Lower lobe of right lung (tissue), 2 donors: ENCODE measurements at regions not wholly inside any gene's neighbourhood (a gene's known extent, or its start where the extent isn't known, plus 50 kb on each side); places are given as distances from the start of the nearest gene placed in this dataset.

ENCODE experiments used
- ATAC-seq, 2 donors: fragments of 200-7000 bp; cut with Tn5 transposase; one replicate each; pipeline ENCODE4 v1.9.1; 2020 to 2022; ENCODE audit warnings: mild to moderate bottlenecking in 2 of 2, moderate library complexity in 2 of 2
- DNase-seq: peaks from one replicate; pipeline ENCODE4 v3.0.0-alpha.2; 2020
- H3K27ac ChIP-seq: fragments of 200-600 bp; one replicate; pipeline ENCODE4 v1.8.0; 2022
- H3K27me3 ChIP-seq: fragments of 200-600 bp; one replicate; pipeline ENCODE4 v1.8.0; 2022; ENCODE audit warnings: low read depth
- H3K36me3 ChIP-seq: fragments of 200-600 bp; one replicate; pipeline ENCODE4 v1.8.0; 2022; ENCODE audit warnings: mild to moderate bottlenecking
- H3K4me1 ChIP-seq: fragments of 200-600 bp; one replicate; pipeline ENCODE4 v1.8.0; 2022
- H3K4me3 ChIP-seq: fragments of 200-600 bp; one replicate; pipeline ENCODE4 v1.8.0; 2022; ENCODE audit warnings: mild to moderate bottlenecking
- H3K9me3 ChIP-seq: fragments of 200-600 bp; one replicate; pipeline ENCODE4 v1.8.0; 2022
- intact Hi-C: fragments of 100-400 bp; cut with DNase I; formaldehyde crosslinking; loops from one replicate; pipeline ENCODE4 v1.11.0; 2022
- TF ChIP-seq, protein P1 (sequence below): fragments of 200-600 bp; IDR thresholded peaks from one replicate; pipeline ENCODE4 v1.8.0; 2022; ENCODE audit warnings: antibody characterized with exemption, mild to moderate bottlenecking
- donor health status: DM: no; HTN: yes; CAD: no; lungs with severe emphysema.

DNA sequence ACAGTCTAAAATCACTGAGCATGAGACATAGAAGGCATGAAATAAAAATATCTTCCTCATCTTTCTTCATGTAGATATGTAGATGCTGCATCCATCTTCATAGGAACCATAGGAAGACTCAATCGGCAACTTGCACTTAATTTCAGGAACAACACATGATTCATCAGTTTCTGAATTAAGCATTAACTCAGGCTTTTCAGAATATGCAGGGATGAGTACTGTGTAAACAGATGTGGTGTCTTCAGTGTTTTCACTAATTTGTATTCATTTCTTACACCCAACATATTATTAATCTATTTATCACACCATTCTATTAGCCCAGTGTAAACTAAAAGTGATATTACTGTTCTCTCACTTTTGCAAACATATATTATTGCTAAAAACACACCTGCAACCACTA is 305.9 kb upstream of the DAB2 start:
- H3K4me1 ChIP-seq, result no peaks in the 10 kb centered on the region
- ATAC-seq (no peak), DNase-seq (no peak)
- no peaks in the 10 kb centered on the region for H3K36me3 ChIP-seq
- no peak overlapping the region for H3K27ac ChIP-seq
- H3K9me3 ChIP-seq, result no peaks in the 10 kb centered on the region
- TF ChIP-seq, protein P1, sequence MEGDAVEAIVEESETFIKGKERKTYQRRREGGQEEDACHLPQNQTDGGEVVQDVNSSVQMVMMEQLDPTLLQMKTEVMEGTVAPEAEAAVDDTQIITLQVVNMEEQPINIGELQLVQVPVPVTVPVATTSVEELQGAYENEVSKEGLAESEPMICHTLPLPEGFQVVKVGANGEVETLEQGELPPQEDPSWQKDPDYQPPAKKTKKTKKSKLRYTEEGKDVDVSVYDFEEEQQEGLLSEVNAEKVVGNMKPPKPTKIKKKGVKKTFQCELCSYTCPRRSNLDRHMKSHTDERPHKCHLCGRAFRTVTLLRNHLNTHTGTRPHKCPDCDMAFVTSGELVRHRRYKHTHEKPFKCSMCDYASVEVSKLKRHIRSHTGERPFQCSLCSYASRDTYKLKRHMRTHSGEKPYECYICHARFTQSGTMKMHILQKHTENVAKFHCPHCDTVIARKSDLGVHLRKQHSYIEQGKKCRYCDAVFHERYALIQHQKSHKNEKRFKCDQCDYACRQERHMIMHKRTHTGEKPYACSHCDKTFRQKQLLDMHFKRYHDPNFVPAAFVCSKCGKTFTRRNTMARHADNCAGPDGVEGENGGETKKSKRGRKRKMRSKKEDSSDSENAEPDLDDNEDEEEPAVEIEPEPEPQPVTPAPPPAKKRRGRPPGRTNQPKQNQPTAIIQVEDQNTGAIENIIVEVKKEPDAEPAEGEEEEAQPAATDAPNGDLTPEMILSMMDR, result no peak
- no peak overlapping the region for H3K4me3 ChIP-seq
- intact Hi-C loops, result no loop called here
- no peaks in the 10 kb centered on the region for H3K27me3 ChIP-seq

DNA sequence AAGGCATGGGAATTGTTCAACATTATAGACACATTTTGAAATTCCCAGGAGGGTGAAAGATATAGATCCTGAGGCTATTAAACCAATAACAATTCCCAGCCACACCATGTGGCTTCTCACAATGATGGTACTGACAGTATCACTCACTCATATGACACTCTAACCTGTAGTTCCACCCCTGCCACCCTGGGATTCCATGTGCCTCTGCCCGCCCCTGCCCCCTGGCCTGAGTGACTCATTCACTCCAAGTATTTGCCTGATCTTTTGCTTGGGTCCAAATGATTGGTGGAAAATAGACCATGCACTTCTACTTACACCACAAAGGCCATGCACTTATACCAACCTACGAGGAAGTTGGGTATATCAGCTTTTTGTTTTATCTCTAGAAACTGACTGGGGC is 305.2 kb upstream of the DAB2 start:
- DNase-seq (no peak), ATAC-seq (no peak)
- Histone ChIP-seq H3K36me3 (no peaks in the 10 kb centered on the region), H3K4me1 (no peaks in the 10 kb centered on the region), H3K27me3 (no peaks in the 10 kb centered on the region), H3K27ac (no peak overlapping the region), H3K4me3 (no peak overlapping the region), H3K9me3 (no peaks in the 10 kb centered on the region)
- intact Hi-C loops, result no loop called here
- TF ChIP-seq, protein P1, result no peak

DNA sequence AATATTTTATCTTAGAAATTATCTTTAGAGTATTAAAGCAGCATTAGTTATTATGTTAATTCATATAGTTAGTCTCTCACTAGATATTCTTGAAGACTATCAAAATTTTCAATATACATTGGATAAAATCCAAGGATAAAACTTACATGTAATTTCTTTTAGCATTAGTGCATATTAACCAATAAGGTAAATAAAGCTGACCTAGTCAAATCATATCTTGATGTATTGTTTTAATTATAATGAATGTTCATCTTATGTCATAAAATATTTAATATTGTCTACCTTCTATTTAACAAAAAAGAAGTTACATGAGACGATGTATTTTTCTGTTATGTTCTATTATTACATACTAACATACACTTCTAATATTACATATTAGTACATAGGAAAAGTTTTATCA is 301.7 kb upstream of the DAB2 start:
- TF ChIP-seq, protein P1, result no peak
- intact Hi-C loops, result no loop called here
- no peaks in the 10 kb centered on the region for H3K4me1 ChIP-seq
- H3K36me3 ChIP-seq, result no peaks in the 10 kb centered on the region
- H3K9me3 ChIP-seq, result no peaks in the 10 kb centered on the region
- H3K27me3 ChIP-seq, result no peaks in the 10 kb centered on the region
- DNase-seq (no peak), ATAC-seq (no peak)
- no peak overlapping the region for H3K4me3 ChIP-seq
- no peak overlapping the region for H3K27ac ChIP-seq

DNA sequence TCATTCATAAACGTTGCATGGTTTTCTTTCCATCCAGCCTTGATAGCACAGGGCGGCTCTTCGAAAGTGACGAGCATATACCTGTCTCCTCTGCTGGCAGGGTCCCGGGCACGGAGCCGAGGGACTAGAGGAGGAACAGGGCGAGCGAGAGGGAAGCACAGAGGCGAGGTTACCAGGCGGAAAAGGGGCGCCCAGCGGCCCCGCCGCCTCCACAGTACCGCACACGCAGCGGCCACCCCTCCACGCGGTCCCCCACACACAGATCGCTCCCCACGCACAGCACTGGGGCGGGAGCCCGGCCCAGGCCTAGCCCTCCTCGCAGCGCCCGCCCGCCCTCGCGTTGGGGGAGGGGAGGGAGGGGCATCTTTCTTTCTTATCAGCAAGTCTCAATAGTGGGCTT is 296.6 kb upstream of the DAB2 start:
- peak in 1 of 2 donors; percentile 14 for ATAC-seq

DNA sequence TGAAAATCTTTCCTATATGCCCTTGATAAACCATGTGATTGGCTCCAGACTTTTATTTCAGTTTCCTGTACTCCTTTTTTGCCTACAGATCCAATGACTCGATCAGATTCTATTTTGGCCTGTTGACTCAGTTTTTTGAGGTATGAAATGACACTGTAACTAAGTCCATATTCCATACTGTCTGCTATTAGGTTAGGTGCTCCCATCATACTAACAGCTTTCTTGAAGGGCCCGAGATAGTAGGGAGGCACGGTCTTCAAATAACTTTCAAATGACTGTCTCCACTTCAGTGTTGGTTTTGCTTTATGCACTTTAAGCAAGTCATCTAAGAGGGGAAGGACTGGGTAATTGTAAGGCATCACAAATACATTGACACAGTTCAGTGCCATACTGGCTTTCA is 295.4 kb upstream of the DAB2 start:
- H3K4me3 ChIP-seq, result no peak overlapping the region
- no peaks in the 10 kb centered on the region for H3K36me3 ChIP-seq
- H3K9me3 ChIP-seq, result no peaks in the 10 kb centered on the region
- no peaks in the 10 kb centered on the region for H3K27me3 ChIP-seq
- DNase-seq (no peak), ATAC-seq (no peak)
- no peak overlapping the region for H3K27ac ChIP-seq
- no peaks in the 10 kb centered on the region for H3K4me1 ChIP-seq
- intact Hi-C loops, result no loop called here
- TF ChIP-seq, protein P1, result no peak

More for the DNA sequence above, 296.6 kb upstream of the DAB2 start:
- no peak overlapping the region for H3K27ac ChIP-seq
- no peaks in the 10 kb centered on the region for H3K4me1 ChIP-seq
- no peaks in the 10 kb centered on the region for H3K36me3 ChIP-seq
- H3K4me3 ChIP-seq, result no peak overlapping the region
- no peaks in the 10 kb centered on the region for H3K9me3 ChIP-seq
- no peak for DNase-seq
- intact Hi-C loops, result no loop called here
- TF ChIP-seq, protein P1, result no peak
- no peaks in the 10 kb centered on the region for H3K27me3 ChIP-seq
